Karpas-422 (cell line): ENCODE measurements at regions not wholly inside any gene's neighbourhood (a gene's known extent, or its start where the extent isn't known, plus 50 kb on each side); places are given as distances from the start of the nearest gene placed in this dataset.

Experiments
- DNase-seq: peaks from one replicate; pipeline ENCODE4 v3.0.0-alpha.2; 2015
- H2AFZ ChIP-seq: fragments of 200-600 bp; sonication (generic); 2 replicates; pipeline ENCODE4 v1.6.1; 2014; ENCODE audit warnings: antibody characterized with exemption, low read length, mixed read lengths
- H3K27ac ChIP-seq: fragments of 200-600 bp; sonication (generic); 2 replicates; pipeline ENCODE4 v1.5.1; 2014; ENCODE audit warnings: mild to moderate bottlenecking, low read length, moderate library complexity
- H3K27me3 ChIP-seq: fragments of 200-600 bp; sonication (generic); 2 replicates; pipeline ENCODE4 v1.6.1; 2014; ENCODE audit warnings: low read length, mixed read lengths
- H3K36me3 ChIP-seq: fragments of 200-600 bp; sonication (generic); 2 replicates; pipeline ENCODE4 v1.6.1; 2014; ENCODE audit warnings: low read length, mixed read lengths; ENCODE audit not compliant: insufficient read depth
- H3K4me1 ChIP-seq: fragments of 200-600 bp; sonication (generic); 2 replicates; pipeline ENCODE4 v1.6.1; 2014; ENCODE audit warnings: mild to moderate bottlenecking, low read length, mixed read lengths
- H3K4me2 ChIP-seq: fragments of 200-600 bp; sonication (generic); 2 replicates; pipeline ENCODE4 v1.6.1; 2014; ENCODE audit warnings: low read length, low read depth, mild to moderate bottlenecking; ENCODE audit not compliant: poor library complexity, severe bottlenecking
- H3K4me3 ChIP-seq: fragments of 200-600 bp; sonication (generic); 2 replicates; pipeline ENCODE4 v1.5.1; 2014; ENCODE audit warnings: mild to moderate bottlenecking, antibody characterized with exemption, low read length, mixed read lengths
- H3K79me2 ChIP-seq: fragments of 200-600 bp; sonication (generic); 2 replicates; pipeline ENCODE4 v1.6.1; 2014; ENCODE audit warnings: mild to moderate bottlenecking, low read length, mixed read lengths
- H3K9ac ChIP-seq: fragments of 200-600 bp; sonication (generic); 2 replicates; pipeline ENCODE4 v1.6.0; 2014; ENCODE audit warnings: low read length
- H3K9me2 ChIP-seq: fragments of 200-600 bp; sonication (generic), shearing (Covaris generic); replicated peaks from 2 replicates; pipeline ENCODE4 v1.6.0; 2014; ENCODE audit warnings: mild to moderate bottlenecking, low read length, moderate library complexity; ENCODE audit not compliant: insufficient read depth
- H3K9me3 ChIP-seq: fragments of 300-700, 200-600 bp; sonication (generic); 2 replicates; pipeline ENCODE4 v1.6.1; 2014; ENCODE audit warnings: low read length, mixed read lengths
- H4K20me1 ChIP-seq: fragments of 200-600 bp; sonication (generic); 2 replicates; pipeline ENCODE4 v1.6.1; 2014; ENCODE audit warnings: mild to moderate bottlenecking, antibody characterized with exemption, low read length, low read depth; ENCODE audit not compliant: insufficient read depth

DNA sequence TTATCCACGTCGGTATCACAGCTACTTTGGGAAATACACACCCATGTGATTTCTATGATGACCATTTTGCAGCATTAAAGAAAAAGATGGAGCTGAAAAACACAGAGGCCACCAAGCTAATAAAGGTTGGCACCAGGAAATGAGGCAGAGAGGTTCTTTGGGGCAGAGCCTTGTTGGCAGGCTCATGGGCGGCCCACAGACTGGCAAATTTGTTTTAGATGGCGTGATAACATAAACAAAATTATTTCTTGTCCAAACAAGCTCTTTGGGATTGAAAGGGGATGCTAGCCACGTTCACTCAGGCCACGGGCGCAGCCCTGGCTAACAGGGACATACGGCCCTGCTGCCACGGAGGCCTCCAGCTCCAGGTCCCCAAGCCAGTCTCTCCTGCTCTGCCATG is 135.9 kb upstream of the ZMIZ1 start:
- no peak overlapping the region for H3K27ac ChIP-seq
- H2AFZ ChIP-seq: no peak overlapping the region
- H3K27me3 ChIP-seq: no peaks in the 10 kb centered on the region

DNA sequence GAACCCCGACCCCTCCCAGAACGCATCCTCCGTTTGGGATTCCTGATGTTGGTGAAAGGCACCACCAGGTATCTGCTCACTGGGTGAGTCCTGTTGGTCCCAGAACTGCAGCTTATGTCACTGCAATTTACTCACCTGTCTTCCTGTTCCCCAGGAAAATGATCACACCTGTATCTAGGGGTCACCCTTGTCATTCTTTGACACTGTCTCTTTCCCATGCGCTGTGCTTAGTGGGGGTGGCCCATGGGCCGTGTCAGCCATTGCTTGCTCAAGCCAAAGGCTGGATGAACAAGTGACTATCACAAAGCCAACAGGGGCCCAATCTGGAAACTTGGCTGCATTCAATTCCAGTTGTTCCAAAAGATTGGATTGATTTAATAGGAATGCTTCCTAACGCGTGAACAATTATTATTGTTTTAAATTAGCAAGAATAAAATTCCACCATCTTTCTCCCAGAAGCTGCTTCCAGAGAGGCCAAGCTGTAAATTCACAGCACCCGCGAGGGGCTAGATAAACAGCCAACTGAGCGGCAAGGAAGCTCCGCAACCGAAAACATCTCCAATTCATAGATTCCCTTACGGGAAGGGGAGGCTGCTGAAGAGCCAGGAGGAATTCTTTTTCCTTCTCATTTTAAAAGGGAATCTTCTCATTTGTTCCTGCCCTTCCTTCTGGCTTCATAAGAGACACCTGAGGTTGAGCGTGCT is 134.8 kb upstream of the ZMIZ1 start:
- Histone ChIP-seq H4K20me1 (no peaks in the 10 kb centered on the region), H3K36me3 (no peaks in the 10 kb centered on the region), H3K9me3 (no peaks in the 10 kb centered on the region), H3K9me2 (no peaks in the 10 kb centered on the region), H3K4me2 (no peak overlapping the region), H3K9ac (no peak overlapping the region), H3K79me2 (no peaks in the 10 kb centered on the region), H3K4me1 (peaks cover 28% of the 10 kb centered on the region), H3K4me3 (no peak overlapping the region), H3K27me3 (no peaks in the 10 kb centered on the region), H3K27ac (no peak overlapping the region), H2AFZ (no peak overlapping the region)
- no peak for DNase-seq

More for the DNA sequence above, 135.9 kb upstream of the ZMIZ1 start:
- Histone ChIP-seq H3K9me2 (no peaks in the 10 kb centered on the region), H3K79me2 (no peaks in the 10 kb centered on the region), H3K4me2 (no peak overlapping the region), H3K4me1 (peaks cover 37% of the 10 kb centered on the region), H3K9ac (no peak overlapping the region), H3K36me3 (no peaks in the 10 kb centered on the region), H4K20me1 (no peaks in the 10 kb centered on the region), H3K4me3 (no peak overlapping the region), H3K9me3 (no peaks in the 10 kb centered on the region)
- DNase-seq: no peak

DNA sequence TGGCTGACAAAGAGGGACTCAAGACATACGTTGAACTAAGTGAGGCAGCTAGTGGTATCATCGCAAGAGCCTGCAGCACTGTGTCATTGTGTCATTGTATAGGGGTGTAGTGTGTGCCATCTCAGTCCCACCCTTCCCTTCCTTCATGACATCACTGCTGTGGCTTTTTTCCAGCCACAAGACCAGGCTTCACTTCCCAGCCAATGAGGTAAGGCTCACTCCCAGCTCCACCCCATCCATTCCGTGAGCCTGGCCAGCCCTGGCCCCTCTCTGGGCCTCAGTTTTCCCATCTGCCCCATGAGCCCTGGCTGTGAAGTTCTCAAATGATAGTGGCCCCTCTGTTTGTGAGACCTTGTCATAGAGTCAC is 134.3 kb upstream of the ZMIZ1 start:
- Histone ChIP-seq H3K9me2 (no peaks in the 10 kb centered on the region), H3K4me3 (no peak overlapping the region), H3K4me2 (no peak overlapping the region), H3K79me2 (no peaks in the 10 kb centered on the region), H3K27ac (no peak overlapping the region), H2AFZ (no peak overlapping the region), H3K4me1 (peaks cover 22% of the 10 kb centered on the region), H3K27me3 (no peaks in the 10 kb centered on the region), H3K36me3 (no peaks in the 10 kb centered on the region), H4K20me1 (no peaks in the 10 kb centered on the region), H3K9me3 (no peaks in the 10 kb centered on the region), H3K9ac (no peak overlapping the region)
- DNase-seq: no peak

DNA sequence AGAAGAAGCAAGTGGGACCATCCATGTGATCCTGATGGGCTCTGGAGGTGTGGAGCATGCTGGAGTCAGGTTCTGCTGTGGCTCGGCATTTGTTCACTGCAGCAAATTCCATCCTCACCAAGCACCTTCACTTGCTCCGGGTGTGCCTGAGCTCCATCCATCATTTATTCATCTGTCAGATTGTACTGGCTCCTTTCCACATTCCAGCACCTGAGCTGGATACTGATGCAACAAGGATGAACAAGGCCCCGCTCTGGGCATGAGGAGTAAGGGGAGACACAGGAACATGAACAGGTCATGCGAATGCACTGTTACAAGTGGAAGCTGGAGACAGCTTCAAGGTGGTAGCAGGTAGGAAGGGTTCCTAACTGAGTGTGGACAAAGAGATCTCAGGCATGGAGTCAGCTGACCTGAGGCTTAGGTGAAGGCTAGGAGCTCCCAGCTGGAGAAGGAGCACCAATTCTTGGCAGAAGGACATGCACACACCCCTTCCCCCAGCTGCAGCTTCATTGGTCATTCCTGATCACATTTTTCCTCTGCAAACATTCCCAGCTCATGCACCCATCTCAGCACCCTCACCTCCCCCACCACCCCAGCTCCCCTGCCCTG is 133.7 kb upstream of the ZMIZ1 start:
- Histone ChIP-seq H3K9me2 (no peaks in the 10 kb centered on the region), H3K4me1 (peaks cover 16% of the 10 kb centered on the region), H3K4me2 (no peak overlapping the region), H3K4me3 (no peak overlapping the region), H3K9me3 (no peaks in the 10 kb centered on the region), H3K9ac (no peak overlapping the region), H3K27me3 (no peaks in the 10 kb centered on the region), H2AFZ (no peak overlapping the region), H4K20me1 (no peaks in the 10 kb centered on the region), H3K36me3 (no peaks in the 10 kb centered on the region), H3K27ac (no peak overlapping the region), H3K79me2 (no peaks in the 10 kb centered on the region)
- DNase-seq: no peak

DNA sequence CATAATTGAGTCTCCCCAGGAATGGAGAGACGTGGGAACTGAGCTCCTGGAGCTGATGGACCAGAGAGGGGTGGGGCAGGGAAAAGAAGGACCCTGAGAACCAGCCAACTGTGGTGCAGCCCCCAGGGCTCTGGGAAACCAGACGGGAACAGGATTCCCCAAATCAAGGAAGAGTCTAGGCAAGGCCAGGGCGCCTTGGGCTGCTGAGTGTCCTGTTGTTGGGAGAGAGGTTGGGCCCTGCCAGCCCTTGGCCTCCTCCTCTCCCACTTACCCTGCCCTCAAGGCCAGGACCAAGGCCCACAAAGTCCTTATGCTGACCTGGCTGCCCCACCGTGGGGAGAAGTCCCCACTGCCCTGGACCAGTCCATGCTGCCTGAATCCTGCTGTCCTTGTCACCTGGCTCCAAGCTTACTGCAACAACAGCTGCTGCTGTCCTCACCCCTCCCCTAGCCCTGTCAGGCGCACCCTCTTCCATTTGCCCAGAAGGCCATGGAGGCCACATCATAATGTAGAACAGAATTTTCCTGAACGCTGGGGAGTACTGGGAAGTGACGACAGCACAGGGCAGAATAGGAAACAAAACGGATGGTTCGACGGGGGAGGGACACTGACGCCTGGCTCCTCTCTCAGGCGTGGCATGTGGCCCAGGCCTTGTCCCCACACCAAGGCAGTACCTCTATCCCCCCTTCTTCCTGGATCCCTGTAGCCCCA is 132.9 kb upstream of the ZMIZ1 start:
- H3K4me2 ChIP-seq: no peak overlapping the region
- no peak overlapping the region for H3K27ac ChIP-seq
- peaks cover 16% of the 10 kb centered on the region for H3K4me1 ChIP-seq
- no peak overlapping the region for H3K4me3 ChIP-seq
- no peaks in the 10 kb centered on the region for H3K36me3 ChIP-seq
- no peaks in the 10 kb centered on the region for H3K9me3 ChIP-seq
- no peak for DNase-seq
- H3K9me2 ChIP-seq: no peaks in the 10 kb centered on the region
- no peaks in the 10 kb centered on the region for H3K27me3 ChIP-seq
- H2AFZ ChIP-seq: no peak overlapping the region
- no peak overlapping the region for H3K9ac ChIP-seq
- no peaks in the 10 kb centered on the region for H3K79me2 ChIP-seq
- no peaks in the 10 kb centered on the region for H4K20me1 ChIP-seq

DNA sequence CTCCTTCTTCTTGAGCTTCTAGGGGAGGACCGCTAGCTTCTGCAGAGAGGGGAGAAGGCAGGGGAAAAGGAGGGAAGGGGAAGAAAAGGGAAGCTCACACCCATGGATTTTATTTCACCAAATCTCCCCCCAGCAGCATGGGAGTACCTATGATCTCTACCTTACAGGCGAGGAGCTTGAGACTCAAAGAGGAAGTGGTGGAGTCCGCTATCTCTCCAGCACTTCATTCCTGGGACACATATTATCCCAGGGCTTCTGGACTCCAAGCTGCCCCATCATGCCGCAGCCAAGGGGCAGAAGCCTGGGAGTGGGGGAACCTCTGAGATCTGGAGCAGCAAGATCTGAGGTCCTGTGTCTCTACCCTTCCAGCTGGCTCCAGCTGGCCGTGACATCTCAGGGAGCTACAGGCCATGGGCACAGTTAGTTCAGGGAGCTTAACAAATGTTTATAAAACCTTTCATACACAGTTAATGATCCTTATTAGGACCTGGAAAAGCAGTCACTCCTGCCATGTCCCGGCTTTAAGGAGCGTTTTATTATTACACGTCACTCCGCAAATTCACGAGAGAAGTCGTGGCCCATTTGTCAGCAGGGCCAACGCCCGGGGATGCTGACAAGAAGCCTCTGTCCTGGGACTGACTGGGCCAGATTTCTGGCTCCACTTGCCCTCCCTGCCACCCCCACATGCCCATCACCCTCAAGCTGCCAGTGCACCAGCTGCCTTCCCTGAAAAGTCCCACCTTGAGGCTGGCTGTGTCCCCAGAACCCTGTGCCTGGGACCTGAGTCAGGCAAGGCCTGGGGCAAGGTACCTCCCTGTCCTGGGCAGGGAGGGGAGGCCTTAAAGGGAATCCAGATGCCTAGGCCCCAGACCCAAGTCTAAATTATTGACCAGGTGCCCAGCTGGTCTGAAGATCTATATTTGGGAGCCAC is 132.1 kb upstream of the ZMIZ1 start:
- Histone ChIP-seq H3K27me3 (no peaks in the 10 kb centered on the region), H4K20me1 (no peaks in the 10 kb centered on the region), H3K79me2 (no peaks in the 10 kb centered on the region), H3K4me2 (peak overlapping the region; percentile 20), H3K4me3 (no peak overlapping the region), H3K9me2 (no peaks in the 10 kb centered on the region), H3K4me1 (peaks cover 16% of the 10 kb centered on the region), H2AFZ (no peak overlapping the region), H3K9ac (no peak overlapping the region), H3K9me3 (no peaks in the 10 kb centered on the region), H3K27ac (no peak overlapping the region), H3K36me3 (no peaks in the 10 kb centered on the region)
- no peak for DNase-seq

DNA sequence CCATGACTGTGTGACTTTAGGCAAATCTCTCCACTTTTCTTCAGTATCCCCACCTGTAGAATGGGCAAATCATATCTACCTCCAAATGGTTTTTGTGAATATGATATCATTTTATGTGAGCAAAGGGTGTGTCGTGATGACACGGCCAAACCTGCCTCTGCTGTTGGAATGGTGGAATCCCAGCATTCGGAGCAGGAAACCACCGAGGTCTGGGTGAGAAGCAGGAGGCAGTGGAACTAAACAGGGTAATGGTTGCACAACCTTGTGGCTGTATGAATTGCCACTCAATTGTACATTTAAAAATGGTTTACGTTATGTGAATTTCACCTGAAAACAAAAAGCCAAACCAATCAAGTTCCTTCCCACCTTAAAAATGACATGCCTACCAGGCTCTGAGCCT is 131.4 kb upstream of the ZMIZ1 start:
- Histone ChIP-seq H3K27ac (no peak overlapping the region), H3K4me1 (peaks cover 16% of the 10 kb centered on the region), H3K27me3 (no peaks in the 10 kb centered on the region), H2AFZ (no peak overlapping the region), H3K9me2 (no peaks in the 10 kb centered on the region), H3K4me3 (no peak overlapping the region), H3K9me3 (no peaks in the 10 kb centered on the region), H3K36me3 (no peaks in the 10 kb centered on the region), H3K4me2 (peak overlapping the region; percentile 20), H3K79me2 (no peaks in the 10 kb centered on the region), H3K9ac (no peak overlapping the region), H4K20me1 (no peaks in the 10 kb centered on the region)
- DNase-seq: no peak
